HCT116 (cell line): ENCODE measurements at regions not wholly inside any gene's neighbourhood (a gene's known extent, or its start where the extent isn't known, plus 50 kb on each side); places are given as distances from the start of the nearest gene placed in this dataset.

ENCODE experiments used
- ATAC-seq: fragments of 200-7000 bp; cut with Tn5 transposase; 2 replicates; pipeline ENCODE4 v1.9.1; 2020; ENCODE audit warnings: mild to moderate bottlenecking, moderate library complexity
- BruUV-seq: library from RNA; stranded (reverse); fragments of 400-500 nt; replicated peaks from 2 replicates; lab custom pipeline; 2021; lab: Mats Ljungman, UMichigan
- CTCF ChIA-PET: fragments of 300-600 bp; sonication (Branson Sonifier 250); formaldehyde crosslinking; loops from one replicate; lab custom pipeline; 2021; ENCODE audit warnings: antibody characterized with exemption; lab: Charles Lee
- POLR2A ChIA-PET: fragments of 300-600, 350-600 bp; sonication (Branson Sonifier 250); formaldehyde crosslinking; loops from one replicate; lab custom pipeline; 2021; ENCODE audit warnings: antibody characterized with exemption; lab: Charles Lee
- RAD21 ChIA-PET, 2 experiments: fragments of 300-600 bp; sonication (Branson Sonifier 250); formaldehyde crosslinking; loops; one replicate each; lab custom pipeline; 2023; ENCODE audit warnings: low total read pairs in 2 of 2; ENCODE audit not compliant: uncharacterized antibody in 2 of 2, unreplicated experiment in 2 of 2, low non-redundant PET in 1 of 2; lab: Charles Lee
- DNase-seq: peaks from one replicate; pipeline ENCODE4 v3.0.0-alpha.2; 2010; ENCODE audit warnings: low read depth, low spot score
- H2AFZ ChIP-seq: fragments of 200-600 bp; shearing (Covaris generic), sonication (generic); 2 replicates; pipeline ENCODE4 v1.6.1; 2017; ENCODE audit warnings: low read depth, mixed run types, mixed read lengths, antibody characterized with exemption, low read length; ENCODE audit not compliant: poor library complexity, severe bottlenecking
- H3K27ac ChIP-seq: 2 replicates; pipeline ENCODE4 v1.5.1; 2012; ENCODE audit warnings: low read depth, low read length
- H3K27me3 ChIP-seq: fragments of 200-600 bp; sonication (generic); 2 replicates; pipeline ENCODE4 v1.6.1; 2016; ENCODE audit warnings: mixed run types, low read length, mixed read lengths; ENCODE audit not compliant: insufficient read depth
- H3K36me3 ChIP-seq, 2 experiments: fragments of 200-500 bp in 1 of 2; fragments of 200-600 bp in 1 of 2; sonication (Bioruptor generic) in 1 of 2; sonication (generic) in 1 of 2; 2 replicates each; pipeline versions ENCODE4 v1.5.1 to v1.6.1; 2014 to 2016; ENCODE audit warnings: low read length in 2 of 2, inconsistent platforms in 1 of 2, mixed read lengths in 1 of 2, mixed run types in 1 of 2; ENCODE audit not compliant: insufficient read depth in 2 of 2, control insufficient read depth in 1 of 2
- H3K4me1 ChIP-seq, 2 experiments: fragments of 200-600 bp in 1 of 2; sonication (generic) in 1 of 2; 2 replicates each; pipeline versions ENCODE4 v1.5.1 to v1.6.1; 2012 to 2017; ENCODE audit warnings: low read length in 2 of 2, inconsistent platforms in 1 of 2, mild to moderate bottlenecking in 1 of 2, mixed read lengths in 1 of 2, mixed run types in 1 of 2, moderate library complexity in 1 of 2; ENCODE audit not compliant: insufficient read depth in 2 of 2, control insufficient read depth in 1 of 2
- H3K4me2 ChIP-seq: fragments of 200-600 bp; sonication (generic); 2 replicates; pipeline ENCODE4 v1.6.1; 2017; ENCODE audit warnings: mixed run types, low read length, mixed read lengths
- H3K4me3 ChIP-seq, 2 experiments: fragments of 200-600 bp in 1 of 2; sonication (generic) in 1 of 2; replicated peaks in 1 of 2; 2 replicates each; pipeline ENCODE4 v1.5.1; 2011 to 2016; ENCODE audit warnings: low read length in 2 of 2, control low read depth in 1 of 2, low read depth in 1 of 2, mild to moderate bottlenecking in 1 of 2, mixed read lengths in 1 of 2, mixed run types in 1 of 2
- H3K79me2 ChIP-seq: fragments of 200-600 bp; sonication (generic); 2 replicates; pipeline ENCODE4 v1.6.1; 2017; ENCODE audit warnings: mild to moderate bottlenecking, mixed run types, low read length, moderate library complexity, mixed read lengths; ENCODE audit not compliant: insufficient read depth
- H3K9ac ChIP-seq: fragments of 200-600 bp; sonication (generic); 2 replicates; pipeline ENCODE4 v1.6.1; 2016; ENCODE audit warnings: low read length, mixed read lengths
- H3K9me2 ChIP-seq: fragments of 200-600 bp; sonication (generic), shearing (Covaris generic); 2 replicates; pipeline ENCODE4 v1.6.1; 2017; ENCODE audit warnings: mixed run types, mild to moderate bottlenecking, moderate library complexity; ENCODE audit not compliant: insufficient read depth
- H3K9me3 ChIP-seq, 2 experiments: fragments of 200-500 bp in 1 of 2; fragments of 200-600 bp in 1 of 2; sonication (Bioruptor generic) in 1 of 2; sonication (generic) in 1 of 2; 2 replicates each; pipeline ENCODE4 v1.6.1; 2014 to 2017; ENCODE audit warnings: low read length in 2 of 2, mixed read lengths in 2 of 2, inconsistent platforms in 1 of 2, low read depth in 1 of 2, mild to moderate bottlenecking in 1 of 2, mixed run types in 1 of 2, moderate library complexity in 1 of 2; ENCODE audit not compliant: control insufficient read depth in 1 of 2, insufficient read depth in 1 of 2
- H4K20me1 ChIP-seq: fragments of 200-600 bp; sonication (generic), shearing (Covaris generic); 2 replicates; pipeline ENCODE4 v1.6.1; 2017; ENCODE audit warnings: mixed run types, mild to moderate bottlenecking, moderate library complexity; ENCODE audit not compliant: insufficient read depth
- CEBPB ChIP-seq: IDR thresholded peaks from 2 replicates; pipeline ENCODE4 v1.6.1; 2012; ENCODE audit warnings: low read depth
- EGR1 ChIP-seq: IDR thresholded peaks from 2 replicates; pipeline ENCODE4 v1.6.1; 2012; ENCODE audit warnings: low read depth
- MAX ChIP-seq: IDR thresholded peaks from 2 replicates; pipeline ENCODE4 v1.6.1; 2012
- RAD21 ChIP-seq: IDR thresholded peaks from 2 replicates; pipeline ENCODE4 v1.6.1; 2012; ENCODE audit warnings: low read depth, mild to moderate bottlenecking
- SIN3A ChIP-seq: IDR thresholded peaks from 2 replicates; pipeline ENCODE4 v1.6.1; 2012; ENCODE audit warnings: low read depth
- SP1 ChIP-seq: IDR thresholded peaks from 2 replicates; pipeline ENCODE4 v1.6.1; 2012; ENCODE audit warnings: low read depth
- YY1 ChIP-seq: IDR thresholded peaks from 2 replicates; pipeline ENCODE4 v1.6.1; 2011; ENCODE audit warnings: low read length, low read depth, moderate library complexity, mild to moderate bottlenecking; ENCODE audit not compliant: insufficient replicate concordance; ENCODE audit errors: extremely low read depth
- ZBTB33 ChIP-seq: IDR thresholded peaks from 2 replicates; pipeline ENCODE4 v1.6.1; 2011; ENCODE audit warnings: mild to moderate bottlenecking, low read length, moderate library complexity; ENCODE audit not compliant: insufficient replicate concordance; ENCODE audit errors: extremely low read depth
- intact Hi-C: fragments of 100-400 bp; cut with micrococcal nuclease; formaldehyde crosslinking; loops from 2 replicates; pipeline ENCODE4 v1.10.0; 2022

- H3K9ac ChIP-seq: peak overlapping the region; percentile 35
- H3K79me2 ChIP-seq: peaks cover 72% of the 10 kb centered on the region
- ChIA-PET RAD21 (no interaction called here), POLR2A (no interaction called here), CTCF (interaction anchor here (1.2 kb wide), 1 partner anchor 271 kb away, joined by 3 read pairs; no protein-coding TSS in a partner anchor)
- H3K36me3 ChIP-seq: peaks cover 0 to 11% of the 10 kb centered on the region in 2 experiments; a peak in 1 of 4 replicates
- peak overlapping the region; percentile 43 for H3K4me2 ChIP-seq
- intact Hi-C loops: no loop called here
- TF ChIP-seq CEBPB (0 out of 2 replicates have a peak, but pooled peaks have one; percentile 1), RAD21 (no peak)
- H3K9me2 ChIP-seq: no peaks in the 10 kb centered on the region
- ATAC-seq (no peak), DNase-seq (no peak)
- peaks cover 41 to 70% of the 10 kb centered on the region in 2 experiments for H3K4me1 ChIP-seq
- no peaks in the 10 kb centered on the region for H3K9me3 ChIP-seq
- H4K20me1 ChIP-seq: no peaks in the 10 kb centered on the region
- BruUV-seq: no TSS peak
- no peak overlapping the region for H2AFZ ChIP-seq
- no peak overlapping the region for H3K4me3 ChIP-seq
- no peaks in the 10 kb centered on the region for H3K27me3 ChIP-seq
- no peak overlapping the region; the same call in 1 of the 2 replicates for H3K27ac ChIP-seq
These were observed 634.4 kb downstream of the UTRN start for GRCh38 chr6:144919560-144919959.

- POLR2A ChIA-PET: interaction anchor here (0.9 kb wide), 1 partner anchor 8 kb away, joined by 3 read pairs; no protein-coding TSS in a partner anchor
- no peak overlapping the region for H2AFZ ChIP-seq
- intact Hi-C loops: no loop called here
- H3K4me2 ChIP-seq: peak overlapping the region; percentile 17; the same call in 1 of the 2 replicates
- no peaks in the 10 kb centered on the region for H3K27me3 ChIP-seq
- H3K36me3 ChIP-seq: peaks cover 0 to 16% of the 10 kb centered on the region in 2 experiments; a peak in 1 of 4 replicates
- peak overlapping the region; percentile 80 for H3K9ac ChIP-seq
- H3K9me2 ChIP-seq: no peaks in the 10 kb centered on the region
- H3K4me1 ChIP-seq: peaks cover 41 to 79% of the 10 kb centered on the region in 2 experiments
- ATAC-seq: no peak
- H3K27ac ChIP-seq: peak overlapping the region; percentile 95; the same call in 1 of the 2 replicates
- CTCF ChIA-PET: no interaction called here
- TF ChIP-seq RAD21 (no peak), YY1 (no peak), MAX (no peak), ZBTB33 (no peak), SP1 (no peak), SIN3A (no peak), EGR1 (no peak)
- H3K79me2 ChIP-seq: peaks cover 72% of the 10 kb centered on the region
- H4K20me1 ChIP-seq: no peaks in the 10 kb centered on the region
- DNase-seq: no peak
- no peaks in the 10 kb centered on the region for H3K9me3 ChIP-seq
- BruUV-seq: no TSS peak
- RAD21 ChIA-PET: no interaction called here
- H3K4me3 ChIP-seq: no peak overlapping the region
These were observed 635.3 kb downstream of the UTRN start for GRCh38 chr6:144920391-144920961.
